ENCODE measurements at regions not wholly inside any gene's neighbourhood (a gene's known extent, or its start where the extent isn't known, plus 50 kb on each side); places are given as distances from the start of the nearest gene placed in this dataset.

- TF ChIP-seq CTCF (IDR thresholded peaks at IDR 0.05 in 4 of 5, conservative IDR thresholded peaks at IDR 0.05 in 1 of 5) (no peak), POLR2A (IDR thresholded peaks at IDR 0.05) (no peak)
Measured at GRCh38 chr2:129302106-129302505, 677.4 kb upstream of the RAB6C start.
